HAP-1 (cell line): ENCODE measurements at regions not wholly inside any gene's neighbourhood (a gene's known extent, or its start where the extent isn't known, plus 50 kb on each side); places are given as distances from the start of the nearest gene placed in this dataset.
A peak's percentile ranks its signal among the peaks of the same experiment; 100 is the strongest.

Source experiments
- DNase-seq, 2 experiments: peaks; one replicate each; pipeline ENCODE4 v3.0.0-alpha.2; 2016 to 2020; ENCODE audit warnings: low spot score in 2 of 2
- H3K27me3 ChIP-seq: fragments of 250-450 bp; sonication (Bioruptor Pico); 2 replicates; pipeline ENCODE4 v1.5.1; 2020; ENCODE audit warnings: low read depth, mild to moderate bottlenecking, moderate library complexity
- H3K36me3 ChIP-seq: fragments of 250-450 bp; sonication (Bioruptor Pico); replicated peaks from 2 replicates; pipeline ENCODE4 v1.5.1; 2020; ENCODE audit warnings: mild to moderate bottlenecking
- H3K4me1 ChIP-seq: fragments of 250-450 bp; sonication (Bioruptor Pico); 2 replicates; pipeline ENCODE4 v1.5.1; 2020; ENCODE audit warnings: mild to moderate bottlenecking
- H3K4me3 ChIP-seq: fragments of 250-450 bp; sonication (Bioruptor Pico); 2 replicates; pipeline ENCODE4 v1.5.1; 2020; ENCODE audit warnings: mild to moderate bottlenecking, moderate library complexity
- H3K9me3 ChIP-seq: fragments of 250-450 bp; sonication (Bioruptor Pico); 2 replicates; pipeline ENCODE4 v1.5.1; 2020; ENCODE audit warnings: mild to moderate bottlenecking, moderate library complexity
- in situ Hi-C: fragments of 300-500 bp; cut with MboI; formaldehyde crosslinking; loops from 3 replicates; pipeline ENCODE4 v1.14.3; 2020; ENCODE audit warnings: low sequenced_read_pairs, inconsistent platforms, mixed read lengths

GRCh38 chr3:117304681-117305080 is 595.1 kb downstream of the TUSC7 start:
- H3K36me3 ChIP-seq: no peaks in the 10 kb centered on the region
- H3K4me3 ChIP-seq: no peak overlapping the region
- no peaks in the 10 kb centered on the region for H3K9me3 ChIP-seq
- in situ Hi-C loops: no loop called here
- no peak for DNase-seq
- H3K27me3 ChIP-seq: no peaks in the 10 kb centered on the region
- no peaks in the 10 kb centered on the region for H3K4me1 ChIP-seq

GRCh38 chr3:117305681-117306080 is 596.1 kb downstream of the TUSC7 start:
- DNase-seq: no peak
- H3K9me3 ChIP-seq: no peaks in the 10 kb centered on the region
- no peaks in the 10 kb centered on the region for H3K27me3 ChIP-seq
- H3K36me3 ChIP-seq: no peaks in the 10 kb centered on the region
- no peak overlapping the region for H3K4me3 ChIP-seq
- H3K4me1 ChIP-seq: no peaks in the 10 kb centered on the region
- in situ Hi-C loops: no loop called here

GRCh38 chr3:117306299-117306698 is 596.7 kb downstream of the TUSC7 start:
- no peak for DNase-seq
- in situ Hi-C loops: no loop called here
- Histone ChIP-seq H3K4me3 (no peak overlapping the region), H3K9me3 (no peaks in the 10 kb centered on the region), H3K27me3 (no peaks in the 10 kb centered on the region), H3K4me1 (no peaks in the 10 kb centered on the region), H3K36me3 (no peaks in the 10 kb centered on the region)

GRCh38 chr3:117308353-117308752 is 598.8 kb downstream of the TUSC7 start:
- DNase-seq: no peak
- H3K4me1 ChIP-seq: no peaks in the 10 kb centered on the region
- no peaks in the 10 kb centered on the region for H3K27me3 ChIP-seq
- in situ Hi-C loops: no loop called here
- no peaks in the 10 kb centered on the region for H3K9me3 ChIP-seq
- no peak overlapping the region for H3K4me3 ChIP-seq
- no peaks in the 10 kb centered on the region for H3K36me3 ChIP-seq

GRCh38 chr3:117308756-117309155 is 599.2 kb downstream of the TUSC7 start:
- DNase-seq: no peak

GRCh38 chr3:117310536-117310935 is 601.0 kb downstream of the TUSC7 start:
- Histone ChIP-seq H3K4me3 (no peak overlapping the region), H3K36me3 (no peaks in the 10 kb centered on the region), H3K9me3 (no peaks in the 10 kb centered on the region), H3K27me3 (no peaks in the 10 kb centered on the region), H3K4me1 (no peaks in the 10 kb centered on the region)
- in situ Hi-C loops: no loop called here
- no peak for DNase-seq

More at GRCh38 chr3:117308756-117309155, 599.2 kb downstream of the TUSC7 start:
- no peaks in the 10 kb centered on the region for H3K4me1 ChIP-seq
- in situ Hi-C loops: no loop called here
- H3K9me3 ChIP-seq: no peaks in the 10 kb centered on the region
- H3K36me3 ChIP-seq: no peaks in the 10 kb centered on the region
- no peaks in the 10 kb centered on the region for H3K27me3 ChIP-seq
- H3K4me3 ChIP-seq: no peak overlapping the region

GRCh38 chr3:117314441-117315150 is 605.0 kb downstream of the TUSC7 start:
- in situ Hi-C loops: no loop called here
- Histone ChIP-seq H3K9me3 (no peaks in the 10 kb centered on the region), H3K4me3 (no peak overlapping the region), H3K27me3 (no peaks in the 10 kb centered on the region; the same call in 1 of the 2 replicates), H3K4me1 (no peaks in the 10 kb centered on the region), H3K36me3 (no peaks in the 10 kb centered on the region)
- DNase-seq: no peak

GRCh38 chr3:117322866-117323265 is 613.3 kb downstream of the TUSC7 start:
- in situ Hi-C loops: no loop called here
- Histone ChIP-seq H3K36me3 (no peaks in the 10 kb centered on the region), H3K4me1 (no peaks in the 10 kb centered on the region), H3K4me3 (no peak overlapping the region), H3K9me3 (no peaks in the 10 kb centered on the region), H3K27me3 (no peaks in the 10 kb centered on the region; the same call in 1 of the 2 replicates)
- DNase-seq: peak in 1 of 2 experiments; percentile 4

GRCh38 chr3:117346901-117347300 is 637.3 kb downstream of the TUSC7 start:
- DNase-seq: no peak
- no peaks in the 10 kb centered on the region for H3K9me3 ChIP-seq
- H3K36me3 ChIP-seq: no peaks in the 10 kb centered on the region
- in situ Hi-C loops: no loop called here
- H3K27me3 ChIP-seq: 0 out of 2 replicates have a peak, but pooled peaks cover 9% of the 10 kb centered on the region
- no peaks in the 10 kb centered on the region for H3K4me1 ChIP-seq
- no peak overlapping the region for H3K4me3 ChIP-seq

GRCh38 chr3:117348884-117349283 is 639.3 kb downstream of the TUSC7 start:
- DNase-seq: no peak
- H3K4me1 ChIP-seq: no peaks in the 10 kb centered on the region
- 0 out of 2 replicates have a peak, but pooled peaks cover 5% of the 10 kb centered on the region for H3K27me3 ChIP-seq
- no peaks in the 10 kb centered on the region for H3K36me3 ChIP-seq
- H3K9me3 ChIP-seq: no peaks in the 10 kb centered on the region
- in situ Hi-C loops: no loop called here
- H3K4me3 ChIP-seq: no peak overlapping the region

- Histone ChIP-seq H3K36me3 (no peaks in the 10 kb centered on the region), H3K4me3 (no peak overlapping the region), H3K4me1 (no peaks in the 10 kb centered on the region), H3K9me3 (no peaks in the 10 kb centered on the region), H3K27me3 (0 out of 2 replicates have a peak, but pooled peaks cover 5% of the 10 kb centered on the region)
- no peak for DNase-seq
- in situ Hi-C loops: no loop called here
Observed at GRCh38 chr3:117349566-117349965, 640.0 kb downstream of the TUSC7 start.

- Histone ChIP-seq H3K4me3 (no peak overlapping the region), H3K9me3 (no peaks in the 10 kb centered on the region), H3K27me3 (0 out of 2 replicates have a peak, but pooled peaks cover under 1% of the 10 kb centered on the region), H3K4me1 (no peaks in the 10 kb centered on the region), H3K36me3 (no peaks in the 10 kb centered on the region)
- no peak for DNase-seq
- in situ Hi-C loops: no loop called here
Observed at GRCh38 chr3:117350371-117350770, 640.8 kb downstream of the TUSC7 start.

GRCh38 chr3:117355566-117355965 is 646.0 kb downstream of the TUSC7 start:
- Histone ChIP-seq H3K27me3 (no peaks in the 10 kb centered on the region), H3K36me3 (no peaks in the 10 kb centered on the region), H3K4me1 (peaks cover 2% of the 10 kb centered on the region; the same call in 1 of the 2 replicates), H3K4me3 (no peak overlapping the region), H3K9me3 (no peaks in the 10 kb centered on the region)
- DNase-seq: peak; percentile 48 to 56
- in situ Hi-C loops: loop anchor here (5.0 kb wide), 1 partner anchor 338 kb away; no protein-coding TSS in a partner anchor

- no peak overlapping the region for H3K4me3 ChIP-seq
- H3K9me3 ChIP-seq: no peaks in the 10 kb centered on the region
- no peaks in the 10 kb centered on the region for H3K36me3 ChIP-seq
- peak; percentile 8 to 11 for DNase-seq
- in situ Hi-C loops: loop anchor here (5.0 kb wide), 1 partner anchor 339 kb away; no protein-coding TSS in a partner anchor
- H3K27me3 ChIP-seq: no peaks in the 10 kb centered on the region
- H3K4me1 ChIP-seq: peaks cover 2% of the 10 kb centered on the region; the same call in 1 of the 2 replicates
Observed at GRCh38 chr3:117356091-117356705, 646.6 kb downstream of the TUSC7 start.
